HEK293T (cell line): ENCODE measurements at regions not wholly inside any gene's neighbourhood (a gene's known extent, or its start where the extent isn't known, plus 50 kb on each side); places are given as distances from the start of the nearest gene placed in this dataset.
"Not testable (repeated sequence)": the region's sequence is repeated elsewhere in the genome, so short reads cannot be mapped to it uniquely, and the experiment has no call there.

Experiments used
- CTCF ChIA-PET: fragments of 350-600 bp; formaldehyde crosslinking; extraction: SDS; loops from one replicate; lab custom pipeline; 2021; ENCODE audit warnings: antibody characterized with exemption, inconsistent platforms; lab: Yijun Ruan, JAX
- POLR2A ChIA-PET: fragments of 350-600 bp; formaldehyde crosslinking; extraction: SDS; loops from one replicate; lab custom pipeline; 2020; ENCODE audit warnings: antibody characterized with exemption, inconsistent platforms; lab: Yijun Ruan, JAX
- DNase-seq: peaks from one replicate; pipeline ENCODE4 v3.0.0; 2012; ENCODE audit warnings: mixed read lengths; ENCODE audit errors: extremely low spot score
- ARNT ChIP-seq: fragments of 450-650 bp; IDR thresholded peaks from 2 replicates; pipeline ENCODE4 v1.6.1; 2017; ENCODE audit warnings: mild to moderate bottlenecking
- BHLHE40 ChIP-seq: fragments of 450-650 bp; IDR thresholded peaks from 2 replicates; pipeline ENCODE4 v1.6.1; 2016; ENCODE audit warnings: mild to moderate bottlenecking, moderate library complexity, borderline replicate concordance
- CTBP1 ChIP-seq: fragments of 450-650 bp; IDR thresholded peaks from 2 replicates; pipeline ENCODE4 v1.6.1; 2016; ENCODE audit warnings: borderline replicate concordance
- ELF4 ChIP-seq: fragments of 450-650 bp; IDR thresholded peaks from 2 replicates; pipeline ENCODE4 v1.6.1; 2017; ENCODE audit warnings: antibody characterized with exemption
- FOXA1 ChIP-seq: fragments of 450-650 bp; IDR thresholded peaks from 2 replicates; pipeline ENCODE4 v1.6.1; 2016; ENCODE audit warnings: mild to moderate bottlenecking
- FOXK2 ChIP-seq: fragments of 450-650 bp; IDR thresholded peaks from 2 replicates; pipeline ENCODE4 v1.6.1; 2016; ENCODE audit warnings: mild to moderate bottlenecking
- FOXM1 ChIP-seq: fragments of 450-650 bp; IDR thresholded peaks from 2 replicates; pipeline ENCODE4 v1.6.1; 2017; ENCODE audit warnings: mild to moderate bottlenecking, borderline replicate concordance
- HDGF ChIP-seq: fragments of 450-650 bp; IDR thresholded peaks from 2 replicates; pipeline ENCODE4 v1.6.1; 2017; ENCODE audit warnings: antibody characterized with exemption, borderline replicate concordance
- L3MBTL2 ChIP-seq: fragments of 450-650 bp; conservative IDR thresholded peaks from 2 replicates; pipeline ENCODE4 v1.6.1; 2016; ENCODE audit warnings: mild to moderate bottlenecking
- LEF1 ChIP-seq: fragments of 450-650 bp; IDR thresholded peaks from 2 replicates; pipeline ENCODE4 v1.6.1; 2017; ENCODE audit warnings: mild to moderate bottlenecking, borderline replicate concordance
- NFRKB ChIP-seq: fragments of 450-650 bp; IDR thresholded peaks from 2 replicates; pipeline ENCODE4 v1.6.1; 2016; ENCODE audit warnings: mild to moderate bottlenecking, moderate library complexity
- PKNOX1 ChIP-seq: fragments of 450-650 bp; IDR thresholded peaks from 2 replicates; pipeline ENCODE4 v1.6.1; 2016
- SP1 ChIP-seq: fragments of 450-650 bp; IDR thresholded peaks from 2 replicates; pipeline ENCODE4 v1.6.1; 2017
- SUZ12 ChIP-seq: fragments of 450-650 bp; IDR thresholded peaks from 2 replicates; pipeline ENCODE4 v1.6.1; 2016; ENCODE audit warnings: mild to moderate bottlenecking
- TARDBP ChIP-seq: fragments of 450-650 bp; IDR thresholded peaks from 2 replicates; pipeline ENCODE4 v1.6.1; 2016
- ZNF384 ChIP-seq: fragments of 450-650 bp; IDR thresholded peaks from 2 replicates; pipeline ENCODE4 v1.6.1; 2016

GRCh38 chr5:82519558-82519957 lies 241.4 kb upstream of the RPS23 start:
- DNase-seq = no peak
- no peak for TF ChIP-seq BHLHE40
- no peak for TF ChIP-seq NFRKB
- TF ChIP-seq CTBP1 = no peak
- TF ChIP-seq FOXK2 = no peak
- no peak for TF ChIP-seq SP1
- no peak for TF ChIP-seq ELF4
- TF ChIP-seq L3MBTL2 = no peak
- no peak for TF ChIP-seq FOXM1
- TF ChIP-seq ZNF384 = no peak
- TF ChIP-seq TARDBP = no peak
- TF ChIP-seq ARNT = no peak
- no peak for TF ChIP-seq HDGF
- no peak for TF ChIP-seq SUZ12
- TF ChIP-seq FOXA1 = no peak
- TF ChIP-seq LEF1 = no peak
- no peak for TF ChIP-seq PKNOX1
- ChIA-PET POLR2A (no interaction called here), CTCF (no interaction called here)

- TF ChIP-seq L3MBTL2 (no peak), TARDBP (no peak), NFRKB (no peak), FOXK2 (no peak), ZNF384 (no peak), LEF1 (no peak), FOXM1 (no peak), SUZ12 (no peak)
- POLR2A ChIA-PET = no interaction called here
- DNase-seq = no peak
- CTCF ChIA-PET = interaction anchor here (0.5 kb wide), 1 partner anchor 164 kb away, joined by 3 read pairs; no protein-coding TSS in a partner anchor
These were observed 239.5 kb upstream of the RPS23 start for GRCh38 chr5:82517544-82518075.

- POLR2A ChIA-PET = no interaction called here
- TF ChIP-seq ELF4 (no peak), ARNT (no peak), CTBP1 (no peak), PKNOX1 (no peak), FOXM1 (no peak), TARDBP (no peak), SP1 (no peak), NFRKB (no peak), LEF1 (no peak), FOXA1 (no peak), HDGF (no peak), L3MBTL2 (no peak), BHLHE40 (no peak), SUZ12 (no peak), ZNF384 (no peak), FOXK2 (no peak)
- CTCF ChIA-PET = no interaction called here
- DNase-seq = no peak
These were observed 235.6 kb upstream of the RPS23 start for GRCh38 chr5:82513738-82514137.

GRCh38 chr5:82512025-82512424 lies 233.9 kb upstream of the RPS23 start:
- TF ChIP-seq FOXM1 = no peak
- TF ChIP-seq PKNOX1 = no peak
- TF ChIP-seq HDGF = no peak
- TF ChIP-seq LEF1 = no peak
- no peak for TF ChIP-seq SP1
- TF ChIP-seq ARNT = no peak
- no peak for TF ChIP-seq TARDBP
- no peak for TF ChIP-seq CTBP1
- CTCF ChIA-PET = no interaction called here
- DNase-seq = no peak
- POLR2A ChIA-PET = interaction anchor here (0.5 kb wide), 1 partner anchor 882 kb away, joined by 3 read pairs; no protein-coding TSS in a partner anchor

GRCh38 chr5:82511134-82511533 lies 233.0 kb upstream of the RPS23 start:
- CTCF ChIA-PET = no interaction called here
- TF ChIP-seq FOXA1 = no peak
- TF ChIP-seq FOXK2 = no peak
- no peak for TF ChIP-seq HDGF
- no peak for TF ChIP-seq FOXM1
- TF ChIP-seq ELF4 = no peak
- TF ChIP-seq CTBP1 = no peak
- TF ChIP-seq NFRKB = no peak
- no peak for TF ChIP-seq TARDBP
- no peak for TF ChIP-seq SP1
- TF ChIP-seq L3MBTL2 = no peak

GRCh38 chr5:82509762-82510161 lies 231.6 kb upstream of the RPS23 start:
- DNase-seq = no peak
- ChIA-PET POLR2A (no interaction called here), CTCF (no interaction called here)
- no peak for TF ChIP-seq LEF1
- TF ChIP-seq HDGF = no peak
- no peak for TF ChIP-seq FOXK2
- no peak for TF ChIP-seq ELF4
- TF ChIP-seq TARDBP = no peak
- TF ChIP-seq CTBP1 = no peak
- no peak for TF ChIP-seq ARNT
- TF ChIP-seq L3MBTL2 = no peak
- no peak for TF ChIP-seq ZNF384
- TF ChIP-seq SUZ12 = no peak
- no peak for TF ChIP-seq BHLHE40

More at GRCh38 chr5:82511134-82511533, 233.0 kb upstream of the RPS23 start:
- DNase-seq = no peak
- POLR2A ChIA-PET = interaction anchor here (0.6 kb wide), 1 partner anchor 162 kb away, joined by 3 read pairs; no protein-coding TSS in a partner anchor

GRCh38 chr5:82506390-82506789 lies 228.2 kb upstream of the RPS23 start:
- CTCF ChIA-PET, DNase-seq, POLR2A ChIA-PET: not testable (repeated sequence)
